ENCODE measurements at regions not wholly inside any gene's neighbourhood (a gene's known extent, or its start where the extent isn't known, plus 50 kb on each side); places are given as distances from the start of the nearest gene placed in this dataset.

DNA sequence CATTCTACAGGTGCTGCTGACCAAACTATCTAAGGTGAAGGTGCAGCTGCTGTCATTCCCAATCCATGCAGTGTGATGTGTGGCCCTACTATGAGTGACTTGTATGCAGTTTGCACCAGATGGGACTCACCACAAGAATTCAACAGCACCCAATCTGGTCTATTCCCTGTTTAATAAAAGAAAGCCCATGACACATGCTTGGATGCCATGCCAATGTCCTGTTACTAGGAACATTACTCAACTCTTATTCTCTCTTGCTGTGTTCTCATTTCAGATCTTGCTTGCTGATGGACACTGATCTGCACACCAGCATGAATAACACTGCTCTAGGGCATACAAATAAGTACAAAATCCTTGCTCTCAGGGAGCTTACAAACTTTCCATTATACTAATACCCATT is 221.6 kb upstream of the CDYL start:
- H3K4me1 ChIP-seq (ENCODE audit: insufficient read depth, poor library complexity, severe bottlenecking): no peaks in the 10 kb centered on the region

GRCh38 chr6:4553387-4553786 is 222.8 kb upstream of the CDYL start:
- Histone ChIP-seq H3K27me3 (ENCODE audit: insufficient read depth, poor library complexity, severe bottlenecking) (no peaks in the 10 kb centered on the region), H3K9me3 (ENCODE audit: severe bottlenecking) (no peaks in the 10 kb centered on the region), H3K4me1 (ENCODE audit: insufficient read depth, poor library complexity, severe bottlenecking) (no peaks in the 10 kb centered on the region), H3K36me3 (ENCODE audit: low read depth) (no peaks in the 10 kb centered on the region), H3K27ac (ENCODE audit: poor library complexity, severe bottlenecking) (no peak overlapping the region), H3K4me3 (ENCODE audit: severe bottlenecking) (no peak overlapping the region)
- no peak for DNase-seq (ENCODE audit: low spot score)
- no peak for ATAC-seq (ENCODE audit: low read depth)
- no peak for TF ChIP-seq CTCF (IDR thresholded peaks at IDR 0.05; ENCODE audit: poor library complexity, severe bottlenecking)

More for the DNA sequence above, 221.6 kb upstream of the CDYL start:
- H3K27me3 ChIP-seq (ENCODE audit: insufficient read depth, poor library complexity, severe bottlenecking): no peaks in the 10 kb centered on the region
- TF ChIP-seq CTCF (IDR thresholded peaks at IDR 0.05; ENCODE audit: poor library complexity, severe bottlenecking): no peak
- no peak overlapping the region for H3K27ac ChIP-seq (ENCODE audit: poor library complexity, severe bottlenecking)
- no peak overlapping the region for H3K4me3 ChIP-seq (ENCODE audit: severe bottlenecking)
- H3K36me3 ChIP-seq (ENCODE audit: low read depth): no peaks in the 10 kb centered on the region
- ATAC-seq (ENCODE audit: low read depth) (no peak), DNase-seq (ENCODE audit: low spot score) (no peak)
- no peaks in the 10 kb centered on the region for H3K9me3 ChIP-seq (ENCODE audit: severe bottlenecking)

- no peak for DNase-seq (ENCODE audit: low spot score)
- TF ChIP-seq CTCF (IDR thresholded peaks at IDR 0.05; ENCODE audit: poor library complexity, severe bottlenecking): no peak
- Histone ChIP-seq H3K36me3 (ENCODE audit: low read depth) (no peaks in the 10 kb centered on the region), H3K4me1 (ENCODE audit: insufficient read depth, poor library complexity, severe bottlenecking) (no peaks in the 10 kb centered on the region), H3K27ac (ENCODE audit: poor library complexity, severe bottlenecking) (no peak overlapping the region), H3K9me3 (ENCODE audit: severe bottlenecking) (no peaks in the 10 kb centered on the region), H3K27me3 (ENCODE audit: insufficient read depth, poor library complexity, severe bottlenecking) (no peaks in the 10 kb centered on the region), H3K4me3 (ENCODE audit: severe bottlenecking) (no peak overlapping the region)
- ATAC-seq (ENCODE audit: low read depth): no peak
Measured at GRCh38 chr6:4550227-4550597, 226.0 kb upstream of the CDYL start.

GRCh38 chr6:4549556-4550226 is 226.5 kb upstream of the CDYL start:
- Histone ChIP-seq H3K9me3 (ENCODE audit: severe bottlenecking) (no peaks in the 10 kb centered on the region), H3K27me3 (ENCODE audit: insufficient read depth, poor library complexity, severe bottlenecking) (no peaks in the 10 kb centered on the region), H3K4me3 (ENCODE audit: severe bottlenecking) (no peak overlapping the region), H3K4me1 (ENCODE audit: insufficient read depth, poor library complexity, severe bottlenecking) (no peaks in the 10 kb centered on the region), H3K27ac (ENCODE audit: poor library complexity, severe bottlenecking) (no peak overlapping the region), H3K36me3 (ENCODE audit: low read depth) (no peaks in the 10 kb centered on the region)
- no peak for DNase-seq (ENCODE audit: low spot score)
- TF ChIP-seq CTCF (IDR thresholded peaks at IDR 0.05; ENCODE audit: poor library complexity, severe bottlenecking): no peak
- no peak for ATAC-seq (ENCODE audit: low read depth)

DNA sequence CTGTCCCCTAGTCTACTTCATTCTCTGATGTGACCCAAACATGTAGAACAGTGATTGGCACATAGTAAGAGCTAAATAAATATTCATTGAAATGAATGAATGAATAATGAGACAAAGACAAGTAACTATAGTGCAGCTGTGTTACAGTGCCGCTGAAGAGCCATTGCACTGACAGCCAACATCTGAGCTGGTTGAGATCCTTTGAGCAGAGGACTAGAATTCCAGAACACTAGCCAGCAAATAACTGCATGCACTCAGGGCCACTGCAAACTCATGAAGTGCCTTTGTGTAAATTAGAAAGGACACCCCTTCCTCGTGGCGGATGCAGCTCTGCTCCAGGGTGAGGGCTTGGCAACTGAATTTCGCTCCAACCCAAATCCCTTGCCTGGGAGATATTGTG is 230.3 kb upstream of the CDYL start:
- TF ChIP-seq CTCF (IDR thresholded peaks at IDR 0.05; ENCODE audit: poor library complexity, severe bottlenecking): no peak
- DNase-seq (ENCODE audit: low spot score) (no peak), ATAC-seq (ENCODE audit: low read depth) (no peak)
- no peak overlapping the region for H3K4me3 ChIP-seq (ENCODE audit: severe bottlenecking)
- no peak overlapping the region for H3K27ac ChIP-seq (ENCODE audit: poor library complexity, severe bottlenecking)
- no peaks in the 10 kb centered on the region for H3K36me3 ChIP-seq (ENCODE audit: low read depth)
- no peaks in the 10 kb centered on the region for H3K4me1 ChIP-seq (ENCODE audit: insufficient read depth, poor library complexity, severe bottlenecking)
- no peaks in the 10 kb centered on the region for H3K9me3 ChIP-seq (ENCODE audit: severe bottlenecking)
- no peaks in the 10 kb centered on the region for H3K27me3 ChIP-seq (ENCODE audit: insufficient read depth, poor library complexity, severe bottlenecking)

Data from RWPE2 (cell line).